ENCODE measurements at regions not wholly inside any gene's neighbourhood (a gene's known extent, or its start where the extent isn't known, plus 50 kb on each side); places are given as distances from the start of the nearest gene placed in this dataset.

DNA sequence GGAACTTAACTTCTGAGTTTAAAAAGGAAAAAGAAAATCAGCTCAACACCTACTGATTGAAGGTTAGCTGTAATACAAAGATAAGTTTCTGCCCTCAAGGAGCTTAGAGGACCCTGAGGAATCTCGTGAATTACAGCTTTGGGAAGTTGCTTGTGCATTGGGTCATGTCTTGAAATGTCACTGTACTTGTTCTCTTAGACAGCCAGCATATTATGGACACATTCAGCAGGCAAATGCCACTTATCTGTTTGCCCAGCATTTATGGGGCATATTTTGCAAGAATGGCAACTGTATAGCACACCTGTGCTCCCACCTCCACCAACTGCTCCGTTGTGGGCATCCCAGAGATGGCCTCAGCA, 263.6 kb upstream of the CRY1 start:
- no peak for DNase-seq (ENCODE audit: extremely low read depth, low read depth)
- no peak for TF ChIP-seq CTCF (IDR thresholded peaks at IDR 0.05; ENCODE audit: low read depth, low read length)

DNA sequence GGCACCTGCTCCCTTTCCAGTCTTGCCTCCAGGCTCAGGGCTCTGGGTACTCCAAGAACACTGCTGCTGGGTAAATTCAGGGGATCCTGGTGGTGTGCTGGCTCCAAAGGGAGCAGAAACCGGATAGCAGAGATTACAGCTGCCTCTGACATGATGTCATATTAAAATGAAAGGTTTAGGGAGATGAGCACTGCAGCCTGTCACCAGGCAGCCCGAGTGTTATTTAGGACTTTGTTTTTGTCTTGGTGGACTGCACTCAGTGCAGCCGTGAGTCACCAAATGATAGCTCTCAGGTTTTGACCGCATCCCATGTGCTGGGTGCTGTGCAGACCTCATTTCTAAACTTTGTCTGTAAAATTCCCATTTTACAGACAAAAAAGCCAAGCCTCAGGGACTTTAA, 266.0 kb upstream of the CRY1 start:
- no peak for TF ChIP-seq CTCF (IDR thresholded peaks at IDR 0.05; ENCODE audit: low read depth, low read length)
- no peak for DNase-seq (ENCODE audit: extremely low read depth, low read depth)

- DNase-seq (ENCODE audit: extremely low read depth, low read depth), result no peak
- TF ChIP-seq CTCF (IDR thresholded peaks at IDR 0.05; ENCODE audit: low read depth, low read length), result no peak
Measured at GRCh38 chr12:107360033-107360432, 266.7 kb upstream of the CRY1 start.

DNA sequence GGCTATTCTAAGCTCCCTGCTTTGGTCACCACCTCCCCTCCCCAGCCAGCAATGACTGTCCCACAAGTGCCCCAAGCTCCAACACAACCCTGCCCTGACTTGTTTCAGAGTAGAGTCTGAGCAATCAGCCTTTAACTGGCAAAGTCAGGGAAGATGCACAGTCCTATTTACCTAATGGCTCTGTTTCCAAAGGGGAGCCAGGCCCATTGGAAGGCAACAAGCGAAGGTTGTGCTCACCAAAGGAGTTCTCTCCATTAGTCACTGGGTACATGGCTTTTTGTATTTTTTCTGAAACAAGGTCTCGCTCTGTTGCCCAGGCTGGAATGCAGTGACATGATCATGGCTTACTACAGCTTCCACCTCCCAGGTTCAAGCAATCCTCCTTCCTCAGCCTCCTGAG, 267.1 kb upstream of the CRY1 start:
- TF ChIP-seq CTCF (IDR thresholded peaks at IDR 0.05; ENCODE audit: low read depth, low read length), result no peak
- DNase-seq (ENCODE audit: extremely low read depth, low read depth), result no peak

GRCh38 chr12:107361970-107362369, 268.6 kb upstream of the CRY1 start:
- no peak for DNase-seq (ENCODE audit: extremely low read depth, low read depth)
- TF ChIP-seq CTCF (IDR thresholded peaks at IDR 0.05; ENCODE audit: low read depth, low read length), result no peak

DNA sequence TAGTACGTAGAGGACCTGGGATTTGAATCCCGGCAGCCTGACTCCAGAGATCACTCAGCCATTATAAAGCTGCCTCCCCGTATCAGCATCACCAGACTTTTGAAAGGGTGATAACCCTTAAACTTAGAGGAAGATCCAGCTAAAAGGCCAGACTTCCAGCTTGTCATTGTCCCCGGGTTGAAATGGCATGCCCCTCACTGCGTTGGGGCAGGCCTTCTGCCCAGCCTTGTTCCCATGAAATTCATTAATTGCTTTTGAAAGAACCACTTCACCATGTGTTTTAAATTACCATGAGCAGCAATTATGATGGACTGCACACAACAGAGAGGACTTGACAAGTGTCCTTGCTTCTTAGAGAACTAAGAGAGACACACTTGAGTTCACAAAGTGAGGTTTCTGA, 269.6 kb upstream of the CRY1 start:
- TF ChIP-seq CTCF (IDR thresholded peaks at IDR 0.05; ENCODE audit: low read depth, low read length), result no peak
- no peak for DNase-seq (ENCODE audit: extremely low read depth, low read depth)

DNA sequence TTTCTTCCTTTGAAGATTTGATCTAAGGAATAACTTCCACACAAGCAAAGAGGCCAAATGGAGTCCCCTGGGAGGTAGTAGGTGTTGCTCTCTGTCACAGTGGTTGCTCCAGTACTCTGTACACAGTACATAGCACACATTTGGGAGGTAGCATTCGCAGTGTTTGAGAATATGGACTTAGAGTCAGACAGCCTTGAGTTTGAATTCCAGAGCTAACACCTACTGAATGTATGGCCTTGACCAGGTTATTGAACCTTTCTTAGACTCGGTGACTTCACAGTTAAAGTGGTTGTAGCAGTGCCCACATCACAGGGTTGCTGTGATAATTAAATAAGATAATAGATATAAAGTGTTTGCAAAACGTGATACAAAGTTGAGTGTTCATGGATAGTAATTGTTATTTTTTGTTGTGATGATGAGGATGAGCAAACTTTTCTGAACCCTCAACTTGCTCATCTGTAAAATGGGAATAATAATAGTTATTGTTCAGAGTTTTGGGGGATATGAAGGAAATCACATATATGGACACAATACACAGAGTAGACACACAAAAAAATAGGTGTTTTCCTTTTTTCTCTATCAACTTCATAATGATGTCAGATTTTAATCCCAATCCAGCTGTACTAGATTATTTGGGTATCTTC, 271.6 kb upstream of the CRY1 start:
- TF ChIP-seq CTCF (IDR thresholded peaks at IDR 0.05; ENCODE audit: low read depth, low read length), result no peak
- DNase-seq (ENCODE audit: extremely low read depth, low read depth), result no peak
